ENCODE measurements at regions not wholly inside any gene's neighbourhood (a gene's known extent, or its start where the extent isn't known, plus 50 kb on each side); places are given as distances from the start of the nearest gene placed in this dataset.

DNA sequence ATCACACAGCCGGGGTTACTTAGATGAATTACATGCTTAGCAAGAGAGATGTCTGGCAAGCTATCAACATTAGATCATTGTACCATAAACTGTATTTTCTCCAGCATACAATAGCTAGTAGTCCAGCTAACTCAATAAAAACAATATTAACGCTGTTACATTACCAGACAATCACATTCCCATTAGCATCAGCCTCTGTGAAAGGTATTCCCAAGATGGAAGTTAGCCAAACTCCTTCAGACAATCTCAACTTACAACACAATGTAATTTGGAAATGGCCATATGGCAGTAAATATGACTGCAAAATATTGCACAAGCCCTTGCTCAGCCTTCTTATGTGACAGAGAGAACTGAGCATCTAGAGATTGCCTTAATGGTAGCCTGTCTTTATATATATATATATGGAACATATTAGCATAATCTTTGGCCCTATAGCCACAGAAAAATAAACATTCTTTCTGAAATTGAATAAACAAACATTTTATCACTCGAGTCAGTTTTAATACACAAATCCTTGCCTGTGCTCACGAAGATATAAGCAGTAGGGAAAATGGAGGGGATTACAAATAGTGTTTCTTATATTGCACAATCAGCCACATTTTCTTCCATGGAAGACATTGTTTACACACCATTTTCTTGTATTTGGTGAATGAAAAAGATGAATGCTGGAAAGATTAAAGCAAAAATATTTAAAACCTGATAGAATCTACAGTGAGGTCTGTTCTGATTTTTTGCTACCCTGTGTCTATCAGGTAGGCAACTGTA, 1060.5 kb downstream of the DIAPH3 start:
- peak; percentile 9 for DNase-seq (ENCODE audit: low read depth)

DNA sequence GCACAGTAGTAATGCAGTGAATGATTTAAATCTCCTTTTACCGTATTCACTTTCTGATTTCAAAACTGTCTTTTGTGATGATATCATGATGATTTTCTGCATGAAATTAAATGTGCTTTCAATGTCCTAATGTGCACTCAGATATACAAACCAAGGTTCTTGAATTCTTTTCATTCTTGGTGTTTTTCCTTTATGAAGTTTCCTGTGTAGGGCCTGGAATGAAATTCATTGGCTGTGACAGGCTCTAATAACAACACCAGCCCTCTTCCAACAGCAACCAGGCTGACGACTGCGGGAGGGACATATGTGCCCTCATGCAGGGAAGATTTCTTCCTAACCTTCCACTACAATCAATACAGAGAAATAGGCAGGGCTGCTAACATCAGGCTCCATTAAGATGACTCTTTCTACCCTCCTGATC, 1052.0 kb downstream of the DIAPH3 start:
- peak; percentile 42 for DNase-seq (ENCODE audit: low read depth)

DNA sequence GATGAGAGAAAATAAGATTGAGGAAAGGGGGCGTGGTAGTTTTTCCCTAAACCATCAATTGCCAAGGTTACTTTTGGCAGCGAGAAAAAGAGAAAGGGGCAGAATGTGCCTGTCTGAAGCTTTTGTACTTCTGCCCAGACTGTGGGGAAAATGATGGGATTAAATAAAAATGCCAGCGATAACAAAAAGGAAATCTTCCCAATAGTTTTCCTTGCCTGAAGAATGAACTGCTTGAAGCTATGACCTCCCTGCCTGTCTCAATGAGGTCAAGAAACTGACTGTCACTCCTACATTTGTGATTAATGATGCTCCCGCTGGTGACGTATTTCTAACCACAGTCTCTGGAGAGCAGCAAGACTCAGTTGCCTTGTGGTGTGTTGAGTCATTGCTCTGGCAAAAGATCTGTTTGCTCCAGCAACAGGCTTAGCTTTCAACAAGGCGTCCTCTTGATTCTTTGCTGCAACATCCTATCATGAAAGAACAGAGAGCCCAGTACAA, 1051.5 kb downstream of the DIAPH3 start:
- peak; percentile 84 for DNase-seq (ENCODE audit: low read depth)

DNA sequence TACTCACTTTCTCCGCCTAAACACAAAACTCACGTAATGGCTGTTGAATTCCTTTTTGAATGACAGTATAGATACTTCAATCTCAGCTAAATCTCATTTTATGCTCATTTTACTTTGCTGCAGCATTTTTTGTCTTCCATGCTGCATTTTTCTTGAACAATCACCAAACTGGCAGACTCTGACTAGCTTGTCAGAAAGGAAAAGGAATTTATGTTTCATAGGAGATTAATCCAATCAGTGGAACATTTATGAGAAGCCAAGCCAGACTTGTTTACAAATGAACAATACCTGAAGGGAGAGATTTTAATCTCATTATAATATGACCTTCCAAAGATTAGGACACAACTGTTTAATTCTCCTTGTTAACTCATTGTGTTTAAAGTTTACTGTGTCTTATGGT, 1044.3 kb downstream of the DIAPH3 start:
- DNase-seq (ENCODE audit: low read depth): no peak

DNA sequence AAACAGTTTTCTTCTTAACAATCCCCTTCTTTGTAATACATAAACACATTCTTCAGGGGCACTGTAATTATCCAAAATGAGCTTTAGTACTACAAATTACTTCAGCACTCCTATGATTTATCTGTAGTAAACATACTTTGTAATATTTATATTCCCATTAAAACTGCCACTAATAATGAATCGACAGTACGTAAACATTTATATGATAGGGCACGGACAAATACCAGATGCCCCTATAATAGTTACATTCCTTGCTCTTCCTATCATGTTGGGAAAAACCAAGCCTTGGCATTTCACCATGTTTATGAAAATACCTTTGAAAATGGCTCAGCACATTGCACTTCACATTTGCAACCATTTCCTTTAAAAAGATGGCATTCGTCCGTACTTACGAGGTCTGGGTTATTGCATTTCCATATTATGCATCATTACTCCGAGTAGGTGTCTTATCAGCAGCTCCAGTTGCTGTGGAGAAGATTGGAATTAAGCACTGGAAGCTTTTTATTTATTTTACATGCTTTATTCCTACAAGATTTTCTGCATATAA, 1043.4 kb downstream of the DIAPH3 start:
- DNase-seq (ENCODE audit: low read depth): no peak

DNA sequence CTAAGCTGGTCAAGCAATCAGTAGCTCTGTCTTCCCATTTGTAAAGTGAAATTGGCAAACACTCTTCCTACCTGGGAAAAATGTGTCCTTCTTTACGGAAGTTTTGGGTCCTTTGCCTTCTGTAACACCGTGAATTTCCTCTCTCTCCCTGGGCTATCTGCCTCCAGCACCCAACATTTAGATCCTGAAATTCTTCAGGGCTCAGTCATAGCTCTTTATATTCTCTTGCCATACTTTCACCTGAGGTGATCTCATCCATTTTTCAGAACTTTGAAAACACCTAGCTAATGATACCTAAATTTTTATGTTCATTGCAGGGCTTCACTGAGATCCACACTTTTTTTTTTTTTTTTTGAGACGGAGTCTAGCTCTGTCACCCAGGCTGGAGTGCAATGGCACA, 1042.2 kb downstream of the DIAPH3 start:
- no peak for DNase-seq (ENCODE audit: low read depth)

DNA sequence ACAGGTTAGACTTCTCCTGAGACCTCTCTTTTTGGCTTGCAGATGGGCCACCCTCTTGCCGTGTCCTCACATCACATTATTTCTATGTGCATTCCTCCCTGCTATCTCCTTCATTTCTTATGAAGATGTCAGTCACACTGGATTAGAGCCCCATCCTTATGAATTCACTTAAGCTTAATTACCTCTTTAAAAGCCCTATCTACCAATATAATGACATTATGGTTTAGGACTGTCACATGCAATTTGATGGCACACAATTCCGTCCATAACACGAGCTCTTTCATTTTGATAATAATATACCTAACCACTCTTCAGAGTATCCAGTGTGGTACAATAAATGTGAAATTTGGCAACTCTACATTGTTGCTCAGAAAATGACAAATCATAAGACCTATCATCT, 1037.3 kb downstream of the DIAPH3 start:
- no peak for DNase-seq (ENCODE audit: low read depth)

DNA sequence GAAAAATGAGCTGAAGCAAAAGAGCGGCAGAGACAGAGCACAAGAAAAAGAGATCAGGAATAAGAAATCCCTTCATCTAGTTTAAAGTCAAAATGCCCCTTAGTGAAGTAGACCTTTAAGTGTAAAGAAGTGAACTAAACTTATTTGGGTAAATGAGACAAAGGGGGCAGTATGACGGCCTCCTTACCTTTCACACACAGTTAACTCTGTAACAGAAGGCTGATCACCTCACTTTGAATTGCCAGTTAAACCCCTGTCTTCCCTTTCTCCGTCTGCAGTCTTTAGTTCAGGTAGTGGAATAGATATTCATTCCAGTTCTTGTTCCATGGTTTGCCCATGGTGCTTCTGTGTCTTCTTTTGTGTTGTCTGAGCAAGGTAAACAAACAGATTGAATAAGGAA, 1029.8 kb downstream of the DIAPH3 start:
- DNase-seq (ENCODE audit: low read depth): no peak

DNA sequence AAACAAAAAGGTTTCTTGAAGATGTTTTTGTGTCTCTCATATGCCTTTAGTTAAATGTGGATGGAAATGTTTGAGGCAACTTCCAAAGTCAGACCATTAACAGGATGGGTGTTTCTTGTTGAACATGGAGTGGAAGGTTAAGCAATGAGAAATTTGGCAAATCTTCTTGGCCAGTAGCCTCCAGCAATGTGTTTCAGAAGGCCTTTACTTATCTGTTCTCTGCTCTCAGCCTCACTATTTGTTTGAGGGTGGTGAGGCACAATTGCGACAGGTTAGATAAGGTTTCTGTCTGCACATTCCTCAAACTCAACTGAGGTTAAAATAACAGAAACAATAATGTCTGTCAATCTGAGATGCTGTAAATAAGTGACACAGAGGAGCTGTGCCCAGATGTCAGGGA, 1019.0 kb downstream of the DIAPH3 start:
- no peak for DNase-seq (ENCODE audit: low read depth)

DNA sequence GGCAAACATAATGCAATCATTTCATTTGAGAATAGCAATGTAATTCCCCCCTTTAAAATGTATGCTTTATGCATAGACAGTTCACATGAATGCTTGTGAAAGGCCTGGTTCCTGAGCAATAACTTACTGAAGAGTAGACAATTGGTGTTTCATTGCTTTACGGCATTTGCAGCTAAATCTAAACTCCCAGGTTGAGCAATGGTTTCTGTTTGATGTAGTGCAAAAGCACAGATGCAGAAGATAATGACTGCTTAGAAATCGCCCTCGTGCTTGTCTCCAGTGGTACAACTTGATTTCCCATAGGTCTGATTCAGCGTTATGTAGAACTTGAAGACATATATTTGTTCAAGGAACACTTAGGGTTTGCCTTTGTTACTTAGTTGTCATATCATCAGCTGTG, 1018.3 kb downstream of the DIAPH3 start:
- DNase-seq (ENCODE audit: low read depth): no peak

DNA sequence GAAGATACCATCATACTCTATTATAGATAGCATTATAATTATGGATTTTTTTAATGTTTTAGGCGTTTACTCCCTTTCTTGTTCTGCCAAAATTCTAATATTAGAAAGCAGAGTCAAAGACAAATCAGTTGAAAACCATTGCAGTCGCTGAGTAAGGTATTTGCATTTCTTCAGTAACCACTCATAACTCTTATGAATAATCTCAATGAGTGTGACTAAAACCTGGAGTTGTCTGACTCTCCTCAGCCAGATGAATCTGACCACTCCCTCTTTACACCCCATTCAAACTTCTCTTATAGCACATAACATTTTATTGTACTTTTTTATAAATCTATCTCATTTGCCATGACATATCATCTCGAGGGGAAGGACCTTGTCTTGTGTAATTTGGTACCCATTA, 1006.5 kb downstream of the DIAPH3 start:
- DNase-seq (ENCODE audit: low read depth): no peak

DNA sequence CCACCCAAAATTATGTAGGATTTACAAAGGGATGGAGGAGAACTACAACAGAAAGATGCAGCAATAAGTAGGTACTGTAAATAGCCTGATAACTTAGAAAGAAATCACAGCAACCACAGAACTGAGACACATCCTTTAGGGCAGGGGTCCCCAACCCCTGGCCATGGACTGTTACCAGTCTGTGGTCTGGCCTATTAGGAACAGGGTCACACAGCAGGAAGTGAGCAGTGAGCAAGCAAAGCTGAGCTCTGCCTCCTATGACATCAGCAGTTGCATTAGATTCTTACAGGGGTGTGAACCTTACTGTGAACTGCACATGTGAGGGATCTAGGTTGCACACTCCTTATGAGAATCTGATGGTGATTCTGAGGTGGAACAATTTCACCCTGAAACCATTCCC, 997.6 kb downstream of the DIAPH3 start:
- DNase-seq (ENCODE audit: low read depth): no peak

DNA sequence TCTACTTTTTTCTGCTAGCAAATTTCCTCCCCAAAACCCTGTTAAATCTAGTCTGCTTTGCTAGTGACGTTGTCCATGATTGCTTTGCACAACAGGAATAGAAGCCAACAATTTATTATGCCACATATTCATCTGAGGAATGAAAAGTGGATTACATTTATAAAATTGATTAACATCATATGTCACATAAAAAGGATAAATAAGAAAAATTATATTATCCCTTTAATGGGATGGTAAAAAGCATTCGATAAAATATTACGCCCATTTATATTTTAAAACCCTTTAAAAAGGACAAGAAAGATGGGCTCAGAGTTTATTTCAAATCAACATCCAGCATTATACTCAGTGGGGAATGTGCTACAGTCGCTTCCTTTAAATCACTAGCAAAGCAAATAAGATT, 991.7 kb downstream of the DIAPH3 start:
- no peak for DNase-seq (ENCODE audit: low read depth)

DNA sequence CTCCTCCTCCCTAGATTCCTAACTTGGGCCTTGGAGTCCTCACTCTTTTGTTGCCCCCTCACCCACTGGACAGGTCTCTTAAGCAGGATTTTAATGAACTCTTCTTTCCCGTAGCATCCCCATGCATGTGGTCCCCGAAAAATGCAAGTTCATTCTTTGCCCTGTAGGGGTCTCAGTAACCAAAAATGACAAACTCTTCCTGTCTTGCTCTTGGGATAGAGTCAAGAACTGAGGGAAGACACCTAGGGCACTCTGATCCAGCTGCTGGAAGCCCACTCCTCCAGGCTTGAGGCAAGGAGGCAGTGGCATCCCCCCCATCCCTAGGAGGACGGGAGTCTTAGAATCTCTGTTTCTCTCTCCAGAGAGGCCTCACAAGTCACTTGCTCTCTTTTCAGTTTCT, 987.0 kb downstream of the DIAPH3 start:
- DNase-seq (ENCODE audit: low read depth): no peak

DNA sequence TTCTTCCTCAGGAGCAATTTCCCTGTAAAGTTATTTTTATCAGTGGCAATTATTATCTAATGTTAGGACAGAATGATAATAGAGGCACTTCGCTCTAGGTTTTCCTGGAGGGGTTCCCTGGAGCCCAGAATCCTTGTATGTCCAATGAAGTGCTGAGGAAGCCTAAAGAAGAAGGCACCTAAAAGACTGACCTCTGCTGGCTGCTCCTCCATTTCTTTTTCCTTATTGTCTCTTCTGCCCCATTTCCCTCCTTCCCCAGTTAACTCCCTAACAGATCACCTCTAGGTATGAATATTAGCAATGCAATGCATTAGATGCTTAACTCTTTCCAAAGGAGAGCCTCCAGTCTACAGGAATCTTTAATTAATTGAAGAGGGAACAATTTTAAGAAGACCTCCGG, 985.4 kb downstream of the DIAPH3 start:
- DNase-seq (ENCODE audit: low read depth): no peak

DNA sequence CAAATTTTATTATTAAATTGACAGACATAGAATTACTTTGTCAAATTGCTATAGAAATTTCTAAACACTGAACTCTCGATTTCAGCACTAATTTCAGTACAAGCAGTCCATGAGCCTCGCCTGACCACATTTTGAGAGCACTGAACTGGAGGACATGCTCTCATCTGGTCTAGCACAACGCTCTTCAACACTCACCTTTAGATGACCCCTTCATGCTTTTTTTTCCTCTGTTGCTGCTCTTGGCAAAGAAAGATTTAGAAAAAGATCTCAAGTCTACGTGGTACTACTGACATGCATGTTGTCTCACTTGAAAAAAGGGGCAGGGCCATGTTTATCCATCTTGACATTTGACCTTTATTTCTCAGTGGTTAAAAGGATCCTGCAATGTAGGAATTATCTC, 981.5 kb downstream of the DIAPH3 start:
- DNase-seq (ENCODE audit: low read depth): no peak

DNA sequence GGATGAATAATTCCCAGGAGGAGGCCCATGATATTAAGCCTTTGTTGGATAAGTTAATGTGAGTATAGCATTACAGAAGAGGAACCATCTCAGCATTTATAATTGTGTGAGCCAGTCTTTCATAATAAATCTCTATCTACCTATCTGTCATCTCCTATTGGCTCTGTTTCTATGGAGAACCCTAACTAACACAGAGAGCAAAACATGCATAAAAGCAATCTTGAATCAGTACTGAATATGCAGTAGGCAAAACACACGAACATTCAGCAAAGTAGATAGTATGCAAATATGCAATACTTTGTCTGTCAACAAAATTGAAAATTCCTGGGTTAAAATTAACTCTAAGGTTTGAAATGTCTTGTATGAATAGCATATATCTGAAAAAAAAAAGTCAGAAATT, 966.3 kb downstream of the DIAPH3 start:
- no peak for DNase-seq (ENCODE audit: low read depth)

DNA sequence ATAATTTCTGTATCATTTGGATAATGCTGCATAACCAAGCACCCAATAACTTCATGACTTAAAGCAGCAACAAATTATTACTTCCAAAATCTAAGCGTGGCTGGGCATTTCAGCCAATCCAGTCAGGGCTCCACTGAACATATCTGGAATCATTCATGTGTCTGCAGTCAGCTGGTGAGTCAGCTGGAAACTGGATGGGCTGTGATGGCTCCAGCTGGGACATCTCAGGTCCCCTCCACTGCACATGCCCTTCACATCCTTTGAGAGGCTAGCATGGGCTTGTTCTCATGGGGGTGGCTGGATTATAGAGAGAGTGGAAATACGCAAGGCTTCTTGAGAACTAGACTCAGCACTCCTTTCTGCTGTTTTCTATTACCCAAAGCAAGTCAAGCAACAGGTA, 961.9 kb downstream of the DIAPH3 start:
- no peak for DNase-seq (ENCODE audit: low read depth)

DNA sequence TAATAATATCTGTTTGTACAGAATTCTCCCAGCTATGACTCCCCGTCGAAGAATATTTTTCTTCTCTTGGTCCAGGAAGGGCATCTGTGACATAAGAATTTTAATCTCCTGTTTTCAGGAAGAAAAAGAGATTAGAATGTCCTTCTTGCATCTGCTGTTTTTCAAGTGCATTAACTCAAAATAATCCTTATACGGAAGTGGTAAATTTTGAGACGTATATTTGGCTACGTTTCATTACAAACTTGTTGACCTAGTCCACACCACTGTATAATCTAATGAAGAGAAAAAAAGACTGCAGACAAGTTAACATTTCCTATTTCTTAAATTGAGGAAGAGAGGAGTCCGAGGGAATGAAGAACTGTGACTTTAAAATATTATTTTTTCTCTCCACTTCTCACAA, 959.9 kb downstream of the DIAPH3 start:
- no peak for DNase-seq (ENCODE audit: low read depth)

DNA sequence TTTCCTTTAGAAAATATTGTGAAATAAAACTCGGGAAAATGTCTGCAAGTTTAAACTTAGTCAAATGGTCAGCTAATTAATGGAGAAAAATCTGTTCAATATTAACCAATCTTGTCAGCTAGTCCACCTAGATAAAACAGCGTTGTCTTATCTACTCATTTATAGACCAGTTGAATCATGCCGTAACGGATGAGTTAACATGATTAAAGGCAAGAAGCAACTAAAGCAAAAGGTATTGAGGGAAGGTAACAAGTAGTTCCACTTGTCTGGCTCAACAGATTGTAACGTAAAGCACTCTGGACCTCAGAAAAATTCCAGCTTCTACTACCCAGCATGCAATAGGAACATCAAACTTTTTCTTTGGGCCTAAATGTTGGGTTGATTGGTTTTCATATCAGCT, 958.2 kb downstream of the DIAPH3 start:
- no peak for DNase-seq (ENCODE audit: low read depth)

DNA sequence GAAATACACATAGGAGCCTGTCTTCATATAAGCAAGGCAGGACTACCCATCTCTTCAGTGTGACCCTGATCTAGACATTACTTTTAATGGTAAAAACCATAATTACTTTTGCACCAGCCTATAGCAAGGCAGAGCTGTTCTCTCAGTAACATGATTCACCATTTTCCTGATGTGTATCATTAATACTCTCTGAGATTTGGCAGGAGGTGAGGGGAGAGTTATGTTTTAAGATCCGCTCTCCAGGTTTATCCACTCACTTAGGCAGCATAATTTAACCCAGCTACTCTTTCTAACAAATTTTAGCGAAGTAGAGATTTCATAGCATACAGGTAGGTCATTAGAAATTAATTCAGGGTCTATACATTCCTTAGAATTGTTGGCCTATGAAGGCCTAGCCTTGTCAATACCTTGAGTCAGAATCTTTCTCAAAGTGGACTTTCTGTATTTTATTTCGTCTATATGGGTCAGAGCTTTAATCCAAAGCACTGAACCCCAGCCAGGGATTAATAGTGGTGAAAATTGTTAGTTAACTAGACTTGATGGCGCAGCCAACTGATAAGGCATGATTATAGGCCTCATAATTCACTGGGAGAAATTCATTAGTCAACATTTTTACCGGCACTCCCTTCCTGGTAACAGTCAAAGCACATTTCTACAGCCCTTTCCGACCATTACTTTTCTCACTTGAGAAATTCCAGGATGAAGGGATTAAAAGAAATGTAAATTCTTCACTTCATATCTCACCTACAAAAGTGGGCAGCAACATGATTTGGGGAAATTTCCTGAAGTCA, 955.1 kb downstream of the DIAPH3 start:
- no peak for DNase-seq (ENCODE audit: low read depth)

DNA sequence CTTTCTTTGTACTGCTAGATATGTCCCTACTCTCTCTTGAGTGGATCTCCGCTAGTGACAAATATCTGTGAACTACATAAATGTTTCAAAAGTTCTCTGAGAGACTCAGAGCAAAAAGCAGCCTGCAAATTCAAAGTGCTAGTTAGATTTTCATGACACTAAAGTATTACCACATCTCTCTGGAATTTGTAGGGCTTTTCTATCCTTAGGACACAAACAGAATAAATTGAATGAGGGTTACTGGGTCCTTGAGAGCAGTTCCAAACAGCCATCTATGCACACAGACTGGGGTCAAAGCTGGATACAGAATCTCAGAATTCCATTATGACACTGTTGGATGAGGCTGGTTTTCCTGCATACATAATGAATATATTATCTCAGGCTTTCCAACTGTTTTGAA, 953.2 kb downstream of the DIAPH3 start:
- no peak for DNase-seq (ENCODE audit: low read depth)

DNA sequence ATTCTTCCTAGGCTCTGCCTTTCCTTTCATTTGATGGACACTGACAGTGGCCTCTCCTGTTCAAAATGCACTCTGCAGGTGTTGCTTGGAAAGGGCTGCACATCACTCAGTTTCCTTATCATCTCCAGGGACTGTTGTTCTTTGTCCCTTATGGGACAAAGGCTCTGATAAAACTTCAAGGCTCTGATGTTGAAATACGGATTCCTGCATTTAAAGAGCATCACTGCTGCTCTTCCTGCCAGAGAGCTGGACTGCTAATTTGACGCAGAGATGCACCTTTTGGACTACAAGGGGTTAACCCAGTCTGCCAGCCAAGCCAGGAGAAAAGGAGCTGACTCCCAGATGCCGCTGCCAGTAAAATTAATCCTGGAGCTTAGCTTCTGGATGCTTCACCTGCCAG, 952.1 kb downstream of the DIAPH3 start:
- no peak for DNase-seq (ENCODE audit: low read depth)

Measured in LHCN-M2 (cell line).